Mucosa of descending colon (tissue), 3 donors: ENCODE measurements at regions not wholly inside any gene's neighbourhood (a gene's known extent, or its start where the extent isn't known, plus 50 kb on each side); places are given as distances from the start of the nearest gene placed in this dataset.
"Not testable (repeated sequence)": the region's sequence is repeated elsewhere in the genome, so short reads cannot be mapped to it uniquely, and the experiment has no call there.

Experiments used
- ATAC-seq: fragments of 200-7000 bp; cut with Tn5 transposase; one replicate; pipeline ENCODE4 v1.9.1; 2020; ENCODE audit warnings: mild to moderate bottlenecking, moderate library complexity
- DNase-seq, 3 donors: peaks; one replicate each; pipeline ENCODE4 v3.0.0-alpha.2; 2020
- H3K36me3 ChIP-seq: fragments of 200-600 bp; one replicate; pipeline ENCODE4 v1.8.0; 2021; ENCODE audit warnings: low read depth, mild to moderate bottlenecking
- H3K4me1 ChIP-seq: fragments of 200-600 bp; one replicate; pipeline ENCODE4 v1.8.0; 2021; ENCODE audit warnings: low read depth, mild to moderate bottlenecking
- H3K4me3 ChIP-seq: fragments of 200-600 bp; one replicate; pipeline ENCODE4 v1.8.0; 2021; ENCODE audit warnings: mild to moderate bottlenecking
- H3K9me3 ChIP-seq: fragments of 200-600 bp; one replicate; pipeline ENCODE4 v1.8.0; 2021; ENCODE audit warnings: mild to moderate bottlenecking
- CTCF ChIP-seq: fragments of 200-600 bp; IDR thresholded peaks from one replicate; pipeline ENCODE4 v1.8.0; 2022; ENCODE audit warnings: antibody characterized with exemption, mild to moderate bottlenecking
- intact Hi-C, 2 donors: fragments of 100-400 bp; cut with DNase I in 1 of 2; cut with micrococcal nuclease in 1 of 2; formaldehyde crosslinking; loops; one replicate each; pipeline versions ENCODE4 v1.11.0 to v1.11.1; 2022; cut with DNase I, micrococcal nuclease
- donor health status: DM: no; HTN: no; CAD: no; lungs with moderate emphysema.
- donor health status: DM: no; HTN: no; CAD: no.
- donor health status: DM: no; HTN: yes; CAD: no.

- no peak for DNase-seq
- Histone ChIP-seq H3K4me3 (no peak overlapping the region), H3K36me3 (no peaks in the 10 kb centered on the region), H3K4me1 (no peaks in the 10 kb centered on the region), H3K9me3 (no peaks in the 10 kb centered on the region)
- no peak for TF ChIP-seq CTCF
- intact Hi-C loops: no loop called here
- ATAC-seq: no peak
Observed at GRCh38 chrX:140087875-140088274, 122.6 kb upstream of the CXorf66 start.

GRCh38 chrX:140086691-140087090, 121.4 kb upstream of the CXorf66 start:
- no peaks in the 10 kb centered on the region for H3K9me3 ChIP-seq
- H3K4me1 ChIP-seq: no peaks in the 10 kb centered on the region
- no peak overlapping the region for H3K4me3 ChIP-seq
- intact Hi-C loops: no loop called here
- no peak for ATAC-seq
- H3K36me3 ChIP-seq: no peaks in the 10 kb centered on the region
- DNase-seq: no peak
- TF ChIP-seq CTCF: no peak

DNA sequence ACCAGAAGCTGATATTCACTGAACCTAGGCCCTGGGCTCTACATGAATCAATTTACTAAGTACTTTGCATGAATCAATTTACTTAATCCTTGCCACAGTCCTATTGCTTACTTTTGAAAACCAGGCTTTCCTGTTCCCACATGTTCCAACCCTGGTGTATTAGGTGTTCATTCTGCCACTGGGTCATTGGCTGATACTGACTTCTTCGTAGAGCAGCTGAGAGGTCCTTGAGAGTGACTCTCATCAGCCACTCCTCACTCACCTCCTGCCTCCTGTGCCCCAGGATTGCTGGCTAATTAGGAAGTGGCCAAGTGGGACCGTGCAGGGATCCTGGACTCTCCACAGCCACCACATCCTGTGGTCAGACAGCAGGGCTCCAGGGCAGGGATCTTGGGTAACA, 109.5 kb upstream of the CXorf66 start:
- DNase-seq, H3K36me3 ChIP-seq, ATAC-seq, H3K9me3 ChIP-seq, H3K4me3 ChIP-seq, intact Hi-C loops, H3K4me1 ChIP-seq: not testable (repeated sequence)

- no peak overlapping the region for H3K4me3 ChIP-seq
- H3K9me3 ChIP-seq: no peaks in the 10 kb centered on the region
- TF ChIP-seq CTCF: no peak
- DNase-seq: no peak
- no peaks in the 10 kb centered on the region for H3K4me1 ChIP-seq
- no peaks in the 10 kb centered on the region for H3K36me3 ChIP-seq
- intact Hi-C loops: no loop called here
- no peak for ATAC-seq
Observed at GRCh38 chrX:140071037-140071436, 105.7 kb upstream of the CXorf66 start.

- no peak for ATAC-seq
- H3K9me3 ChIP-seq: no peaks in the 10 kb centered on the region
- no peaks in the 10 kb centered on the region for H3K36me3 ChIP-seq
- TF ChIP-seq CTCF: no peak
- intact Hi-C loops: no loop called here
- H3K4me1 ChIP-seq: no peaks in the 10 kb centered on the region
- no peak for DNase-seq
- no peak overlapping the region for H3K4me3 ChIP-seq
Observed at GRCh38 chrX:140065961-140066662, 100.8 kb upstream of the CXorf66 start.

GRCh38 chrX:140064993-140065392, 99.7 kb upstream of the CXorf66 start:
- no peak for DNase-seq
- intact Hi-C loops: no loop called here
- H3K4me3 ChIP-seq: no peak overlapping the region

More at GRCh38 chrX:140064993-140065392, 99.7 kb upstream of the CXorf66 start:
- no peaks in the 10 kb centered on the region for H3K36me3 ChIP-seq
- TF ChIP-seq CTCF: no peak
- ATAC-seq: no peak
- no peaks in the 10 kb centered on the region for H3K4me1 ChIP-seq
- no peaks in the 10 kb centered on the region for H3K9me3 ChIP-seq
